ENCODE measurements at regions not wholly inside any gene's neighbourhood (a gene's known extent, or its start where the extent isn't known, plus 50 kb on each side); places are given as distances from the start of the nearest gene placed in this dataset.

DNA sequence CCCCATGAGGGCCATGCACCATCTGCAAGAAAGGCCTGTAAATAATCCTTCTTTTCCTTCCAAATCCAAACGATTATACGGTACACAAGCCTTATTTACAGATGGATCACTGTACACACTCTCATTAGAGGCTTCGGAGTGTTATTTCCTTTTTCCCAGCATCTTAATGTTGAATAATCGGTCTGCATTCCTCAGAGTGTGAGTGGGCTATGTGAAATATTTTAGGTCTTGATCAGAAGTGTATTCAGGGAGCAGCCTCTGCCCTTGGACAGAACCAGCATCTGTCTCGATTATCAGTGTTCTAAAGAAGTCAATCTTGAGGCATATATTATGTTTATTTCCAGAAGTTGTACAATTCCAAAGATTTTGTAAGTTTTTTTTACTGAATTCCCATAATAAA is 340.6 kb downstream of the SEC23A start:
- FAIRE-seq: no peak
- no peak for TF ChIP-seq SPI1 (IDR thresholded peaks at IDR 0.05; ENCODE audit: low read depth, low read length)
- no peak for TF ChIP-seq POLR2A (IDR thresholded peaks at IDR 0.05; ENCODE audit: low read depth, low read length)
- TF ChIP-seq TAF1 (IDR thresholded peaks at IDR 0.05; ENCODE audit: low read depth, low read length): no peak
- TF ChIP-seq POLR2AphosphoS5 (IDR thresholded peaks at IDR 0.05; ENCODE audit: low read depth, low read length): no peak
- no peak for TF ChIP-seq POU2F2 (IDR thresholded peaks at IDR 0.05; ENCODE audit: low read depth, low read length)
- TF ChIP-seq PAX5 (IDR thresholded peaks at IDR 0.05; ENCODE audit: insufficient read depth, low read length, severe bottlenecking): no peak
- DNase-seq (ENCODE audit: insufficient read length, low spot score): no peak

DNA sequence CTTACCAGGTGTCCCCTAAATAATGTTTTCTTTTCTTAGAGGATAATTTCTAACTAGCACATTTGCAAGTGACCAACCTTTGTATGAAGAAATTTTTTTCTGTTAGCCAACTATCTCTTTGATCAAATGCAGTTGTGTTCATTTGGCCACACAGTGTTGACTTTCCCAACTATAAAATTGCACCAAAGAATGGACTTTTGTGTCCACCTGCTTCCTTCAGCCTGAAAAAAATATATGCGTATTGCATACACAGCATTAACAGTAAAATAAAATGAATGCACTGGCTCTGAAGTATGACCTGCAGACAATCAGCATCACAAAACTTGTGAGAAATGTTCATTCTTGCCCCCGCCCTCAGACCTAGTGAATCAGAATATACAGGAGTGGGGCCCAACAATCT is 342.0 kb downstream of the SEC23A start:
- FAIRE-seq (no peak), DNase-seq (ENCODE audit: insufficient read length, low spot score) (no peak)
- TF ChIP-seq SPI1 (IDR thresholded peaks at IDR 0.05; ENCODE audit: low read depth, low read length) (no peak), POLR2AphosphoS5 (IDR thresholded peaks at IDR 0.05; ENCODE audit: low read depth, low read length) (no peak), TAF1 (IDR thresholded peaks at IDR 0.05; ENCODE audit: low read depth, low read length) (no peak), PAX5 (IDR thresholded peaks at IDR 0.05; ENCODE audit: insufficient read depth, low read length, severe bottlenecking) (no peak), POLR2A (IDR thresholded peaks at IDR 0.05; ENCODE audit: low read depth, low read length) (no peak), POU2F2 (IDR thresholded peaks at IDR 0.05; ENCODE audit: low read depth, low read length) (no peak)

DNA sequence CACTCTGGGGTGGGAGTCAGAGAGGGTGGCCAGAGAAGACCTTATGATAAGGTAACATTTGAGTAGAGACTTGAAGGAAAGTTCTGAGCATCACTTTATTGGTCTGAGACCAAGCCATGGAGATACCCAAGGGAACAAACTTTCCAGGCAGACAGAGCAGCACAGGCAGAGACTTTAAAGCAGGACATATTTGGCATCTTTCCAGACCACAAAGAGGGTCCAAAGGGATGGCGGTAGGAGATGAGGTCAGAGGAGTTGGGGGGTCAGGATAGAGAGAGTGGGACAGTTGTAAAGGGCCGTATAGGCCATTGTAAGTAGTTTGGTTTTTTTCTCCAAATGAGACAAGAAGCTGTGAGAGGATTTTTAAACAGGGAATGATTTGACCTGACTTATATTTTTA is 344.4 kb downstream of the SEC23A start:
- no peak for FAIRE-seq
- no peak for DNase-seq (ENCODE audit: insufficient read length, low spot score)
- TF ChIP-seq TAF1 (IDR thresholded peaks at IDR 0.05; ENCODE audit: low read depth, low read length) (no peak), PAX5 (IDR thresholded peaks at IDR 0.05; ENCODE audit: insufficient read depth, low read length, severe bottlenecking) (no peak), POLR2AphosphoS5 (IDR thresholded peaks at IDR 0.05; ENCODE audit: low read depth, low read length) (no peak), SPI1 (IDR thresholded peaks at IDR 0.05; ENCODE audit: low read depth, low read length) (no peak), POU2F2 (IDR thresholded peaks at IDR 0.05; ENCODE audit: low read depth, low read length) (no peak), POLR2A (IDR thresholded peaks at IDR 0.05; ENCODE audit: low read depth, low read length) (no peak)

DNA sequence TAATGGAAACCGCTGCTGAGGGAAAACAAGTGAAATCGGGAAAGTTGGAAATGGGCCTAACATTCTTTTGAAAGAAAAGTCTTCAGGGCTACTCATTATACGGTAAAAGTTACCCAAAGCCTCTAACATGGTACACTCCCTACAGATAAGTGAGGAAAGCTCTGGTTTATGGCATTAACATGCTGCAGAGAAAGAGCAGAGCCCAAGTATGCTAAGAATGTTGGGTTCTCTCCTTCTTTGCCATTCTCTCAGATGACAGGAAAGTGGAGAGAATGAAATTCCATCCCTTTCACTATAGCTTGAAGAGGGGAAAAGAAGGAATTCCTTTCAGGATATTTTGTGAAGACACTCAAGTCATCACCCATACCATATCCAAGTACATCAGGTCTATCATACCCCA is 348.0 kb downstream of the SEC23A start:
- no peak for TF ChIP-seq POLR2AphosphoS5 (IDR thresholded peaks at IDR 0.05; ENCODE audit: low read depth, low read length)
- no peak for TF ChIP-seq PAX5 (IDR thresholded peaks at IDR 0.05; ENCODE audit: insufficient read depth, low read length, severe bottlenecking)
- no peak for TF ChIP-seq POU2F2 (IDR thresholded peaks at IDR 0.05; ENCODE audit: low read depth, low read length)
- TF ChIP-seq SPI1 (IDR thresholded peaks at IDR 0.05; ENCODE audit: low read depth, low read length): no peak
- no peak for TF ChIP-seq TAF1 (IDR thresholded peaks at IDR 0.05; ENCODE audit: low read depth, low read length)
- FAIRE-seq (no peak), DNase-seq (ENCODE audit: insufficient read length, low spot score) (no peak)

DNA sequence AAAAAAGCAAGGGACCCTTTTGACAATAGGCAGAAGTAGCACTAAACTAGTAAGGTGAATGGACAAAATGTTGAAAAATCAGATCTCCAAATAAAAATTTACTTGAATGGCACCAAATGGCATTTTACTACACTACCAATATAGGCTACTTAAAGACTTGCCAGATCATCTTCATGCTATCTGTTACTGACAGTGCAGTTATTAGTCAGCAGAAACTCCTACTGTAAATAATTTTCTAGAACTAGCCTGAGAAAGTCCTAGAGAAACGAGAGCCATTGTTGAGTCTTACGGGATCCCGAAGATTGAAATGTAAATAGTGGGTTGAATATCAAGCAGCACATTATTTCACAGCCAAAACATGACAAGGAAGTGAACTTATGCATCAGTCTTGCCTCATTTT is 350.3 kb downstream of the SEC23A start:
- no peak for DNase-seq (ENCODE audit: insufficient read length, low spot score)
- TF ChIP-seq POLR2A (IDR thresholded peaks at IDR 0.05; ENCODE audit: low read depth, low read length): no peak
- no peak for TF ChIP-seq POLR2AphosphoS5 (IDR thresholded peaks at IDR 0.05; ENCODE audit: low read depth, low read length)
- TF ChIP-seq SPI1 (IDR thresholded peaks at IDR 0.05; ENCODE audit: low read depth, low read length): no peak
- no peak for TF ChIP-seq TAF1 (IDR thresholded peaks at IDR 0.05; ENCODE audit: low read depth, low read length)
- TF ChIP-seq POU2F2 (IDR thresholded peaks at IDR 0.05; ENCODE audit: low read depth, low read length): no peak
- no peak for TF ChIP-seq PAX5 (IDR thresholded peaks at IDR 0.05; ENCODE audit: insufficient read depth, low read length, severe bottlenecking)
- FAIRE-seq: no peak

DNA sequence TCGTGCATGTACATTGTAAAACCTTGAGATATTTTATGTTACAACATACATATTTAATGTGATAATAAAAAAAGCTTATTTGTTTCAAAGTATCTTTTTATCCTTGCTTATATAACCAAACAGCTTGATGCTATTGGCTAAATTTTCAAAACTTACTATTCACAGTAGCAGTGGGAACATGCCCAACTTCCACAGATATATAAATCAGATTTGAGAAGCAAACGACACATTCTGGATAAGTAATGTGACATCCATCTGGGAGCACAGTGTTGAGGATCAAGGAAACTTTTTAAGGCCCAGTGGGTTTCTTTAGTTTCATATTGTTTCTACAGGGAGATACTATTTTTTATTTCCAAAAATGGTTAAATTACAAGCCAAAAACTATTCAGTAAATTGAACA is 350.7 kb downstream of the SEC23A start:
- no peak for DNase-seq (ENCODE audit: insufficient read length, low spot score)
- no peak for TF ChIP-seq PAX5 (IDR thresholded peaks at IDR 0.05; ENCODE audit: insufficient read depth, low read length, severe bottlenecking)
- no peak for TF ChIP-seq POLR2AphosphoS5 (IDR thresholded peaks at IDR 0.05; ENCODE audit: low read depth, low read length)
- TF ChIP-seq SPI1 (IDR thresholded peaks at IDR 0.05; ENCODE audit: low read depth, low read length): no peak
- no peak for TF ChIP-seq POU2F2 (IDR thresholded peaks at IDR 0.05; ENCODE audit: low read depth, low read length)
- no peak for TF ChIP-seq TAF1 (IDR thresholded peaks at IDR 0.05; ENCODE audit: low read depth, low read length)
- TF ChIP-seq POLR2A (IDR thresholded peaks at IDR 0.05; ENCODE audit: low read depth, low read length): no peak
- no peak for FAIRE-seq

DNA sequence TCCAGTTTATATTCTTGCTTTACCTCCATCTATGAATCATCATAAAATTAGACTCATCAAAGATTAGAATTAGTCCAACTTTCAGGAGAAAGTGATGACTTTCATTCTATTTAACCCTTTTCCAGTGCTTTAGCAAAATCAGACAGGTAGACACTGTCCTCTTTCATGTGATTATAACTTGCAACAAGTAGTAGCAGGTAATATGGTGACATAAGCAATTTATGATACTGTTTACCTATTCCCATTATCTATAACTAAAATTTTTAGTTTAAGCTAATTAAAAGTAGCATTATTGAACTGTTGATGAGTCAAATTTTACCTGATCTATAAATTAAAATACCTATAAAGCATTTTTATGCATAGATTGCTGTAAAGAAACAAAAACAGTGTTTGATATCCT is 351.6 kb downstream of the SEC23A start:
- TF ChIP-seq TAF1 (IDR thresholded peaks at IDR 0.05; ENCODE audit: low read depth, low read length) (no peak), PAX5 (IDR thresholded peaks at IDR 0.05; ENCODE audit: insufficient read depth, low read length, severe bottlenecking) (no peak), POLR2A (IDR thresholded peaks at IDR 0.05; ENCODE audit: low read depth, low read length) (no peak), POLR2AphosphoS5 (IDR thresholded peaks at IDR 0.05; ENCODE audit: low read depth, low read length) (no peak), SPI1 (IDR thresholded peaks at IDR 0.05; ENCODE audit: low read depth, low read length) (no peak), POU2F2 (IDR thresholded peaks at IDR 0.05; ENCODE audit: low read depth, low read length) (no peak)
- FAIRE-seq: no peak

DNA sequence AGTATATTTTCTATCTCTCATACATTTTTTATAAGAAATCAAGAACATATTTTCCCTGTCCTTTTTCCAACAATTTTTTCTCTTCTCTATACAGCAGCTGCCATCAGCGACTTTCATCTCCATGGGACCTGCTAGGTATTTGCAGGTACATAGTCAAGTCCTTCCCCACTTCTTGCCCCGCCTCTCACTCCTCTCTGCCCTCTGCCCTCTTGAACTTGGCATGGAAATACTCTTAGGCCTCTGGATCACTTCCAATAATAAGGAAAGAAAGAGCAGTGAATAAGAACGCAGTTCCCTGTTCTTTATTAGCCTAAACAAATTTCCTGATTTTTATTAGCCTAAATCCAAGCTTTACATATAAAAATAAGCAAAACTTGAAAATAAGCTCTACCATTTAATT is 353.1 kb downstream of the SEC23A start:
- no peak for TF ChIP-seq POLR2A (IDR thresholded peaks at IDR 0.05; ENCODE audit: low read depth, low read length)
- TF ChIP-seq SPI1 (IDR thresholded peaks at IDR 0.05; ENCODE audit: low read depth, low read length): no peak
- no peak for TF ChIP-seq POU2F2 (IDR thresholded peaks at IDR 0.05; ENCODE audit: low read depth, low read length)
- no peak for TF ChIP-seq POLR2AphosphoS5 (IDR thresholded peaks at IDR 0.05; ENCODE audit: low read depth, low read length)
- no peak for TF ChIP-seq TAF1 (IDR thresholded peaks at IDR 0.05; ENCODE audit: low read depth, low read length)
- TF ChIP-seq PAX5 (IDR thresholded peaks at IDR 0.05; ENCODE audit: insufficient read depth, low read length, severe bottlenecking): no peak
- DNase-seq (ENCODE audit: insufficient read length, low spot score) (no peak), FAIRE-seq (no peak)

More for the DNA sequence above, 351.6 kb downstream of the SEC23A start:
- no peak for DNase-seq (ENCODE audit: insufficient read length, low spot score)

DNA sequence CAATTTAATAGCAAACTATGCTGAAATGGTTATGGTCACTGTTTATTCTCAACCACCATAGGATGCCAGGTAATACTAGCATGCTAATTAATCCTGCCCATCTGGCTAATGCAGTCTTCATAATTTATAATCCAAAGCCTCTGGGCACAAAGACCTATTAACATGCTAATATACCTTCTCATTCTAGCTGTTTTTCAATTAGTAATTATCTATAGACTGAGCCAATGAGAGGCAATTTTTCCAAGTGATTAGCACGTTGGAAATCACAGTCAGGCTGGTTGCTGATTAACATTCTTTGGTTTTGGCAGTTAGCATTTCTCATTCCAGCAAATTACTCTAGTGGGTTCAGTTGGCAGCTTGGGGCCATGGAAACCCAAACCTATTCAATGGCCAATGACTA is 357.2 kb downstream of the SEC23A start:
- DNase-seq (ENCODE audit: insufficient read length, low spot score) (no peak), FAIRE-seq (no peak)
- TF ChIP-seq POU2F2 (IDR thresholded peaks at IDR 0.05; ENCODE audit: low read depth, low read length) (no peak), SPI1 (IDR thresholded peaks at IDR 0.05; ENCODE audit: low read depth, low read length) (no peak), POLR2AphosphoS5 (IDR thresholded peaks at IDR 0.05; ENCODE audit: low read depth, low read length) (no peak), POLR2A (IDR thresholded peaks at IDR 0.05; ENCODE audit: low read depth, low read length) (no peak), TAF1 (IDR thresholded peaks at IDR 0.05; ENCODE audit: low read depth, low read length) (no peak), PAX5 (IDR thresholded peaks at IDR 0.05; ENCODE audit: insufficient read depth, low read length, severe bottlenecking) (no peak)

DNA sequence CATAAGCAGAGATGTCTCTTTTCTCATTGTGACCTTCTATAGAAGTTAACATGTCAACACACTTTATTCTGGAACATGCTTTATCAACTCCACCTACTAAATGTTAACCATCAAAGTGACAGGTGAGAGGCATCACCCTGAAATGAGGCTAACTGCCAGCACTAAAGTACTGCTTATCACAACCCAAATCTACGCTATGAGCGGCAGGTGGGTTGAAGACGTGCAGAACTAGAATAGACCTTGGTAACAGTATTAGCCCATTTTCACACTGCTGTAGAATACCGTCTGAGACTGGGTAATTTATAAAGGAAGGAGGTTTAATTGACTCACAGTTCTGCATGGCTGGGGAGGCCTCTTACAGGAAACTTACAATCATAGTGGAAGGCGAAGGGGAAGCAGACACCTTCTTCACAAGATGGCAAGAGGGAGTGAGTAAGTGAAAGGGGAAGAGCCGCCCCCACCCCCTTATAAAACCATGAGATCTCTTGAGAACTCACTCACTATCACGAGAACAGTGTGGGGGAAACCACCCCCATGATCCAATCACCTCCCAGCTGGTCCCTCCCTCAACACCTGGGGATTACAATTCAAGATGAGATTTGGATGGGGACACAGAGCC is 359.0 kb downstream of the SEC23A start:
- FAIRE-seq (no peak), DNase-seq (ENCODE audit: insufficient read length, low spot score) (no peak)
- TF ChIP-seq POU2F2 (IDR thresholded peaks at IDR 0.05; ENCODE audit: low read depth, low read length): no peak
- TF ChIP-seq PAX5 (IDR thresholded peaks at IDR 0.05; ENCODE audit: insufficient read depth, low read length, severe bottlenecking): no peak
- TF ChIP-seq TAF1 (IDR thresholded peaks at IDR 0.05; ENCODE audit: low read depth, low read length): no peak
- no peak for TF ChIP-seq SPI1 (IDR thresholded peaks at IDR 0.05; ENCODE audit: low read depth, low read length)
- TF ChIP-seq POLR2A (IDR thresholded peaks at IDR 0.05; ENCODE audit: low read depth, low read length): no peak

Measured in GM12891 (cell line).